ENCODE measurements at regions not wholly inside any gene's neighbourhood (a gene's known extent, or its start where the extent isn't known, plus 50 kb on each side); places are given as distances from the start of the nearest gene placed in this dataset.

DNA sequence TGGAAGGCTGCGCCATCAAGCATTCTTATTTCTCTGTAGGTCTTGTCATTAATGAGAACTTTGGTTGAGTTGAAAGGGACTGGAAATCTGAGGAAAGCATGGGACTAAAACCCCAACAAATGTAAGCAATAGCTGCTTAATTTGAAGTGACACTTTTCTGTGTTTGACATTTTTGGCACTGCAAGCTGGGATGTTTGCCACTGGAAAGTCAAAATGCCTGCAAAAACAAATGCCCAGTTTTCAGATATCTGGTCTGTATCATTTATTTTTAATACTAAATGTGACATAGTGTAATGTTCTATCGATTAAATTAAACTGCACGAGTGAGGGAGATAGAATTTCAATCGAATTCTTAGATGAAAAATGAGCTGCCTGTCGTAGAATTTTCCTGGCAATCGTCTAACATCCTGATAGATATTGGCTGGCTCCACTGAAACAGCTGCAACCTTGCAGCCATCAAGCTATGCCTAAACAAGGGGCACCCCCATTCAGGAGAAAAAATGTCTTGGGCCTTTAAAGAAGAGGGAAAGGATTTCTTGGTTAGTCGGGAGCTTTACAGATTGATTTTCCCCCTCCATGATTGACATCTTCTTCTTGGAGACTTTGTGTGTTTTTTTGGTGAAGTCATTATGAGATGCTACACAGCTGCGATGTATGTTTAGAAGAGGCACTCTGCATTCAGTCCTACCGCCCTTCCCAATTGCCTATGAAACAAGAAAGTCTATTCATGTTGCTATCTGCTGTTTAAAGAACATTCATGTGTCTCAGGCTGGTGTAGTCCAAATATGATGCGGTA, 316.7 kb upstream of the TBL1XR1 start:
- POLR2A ChIA-PET, result interaction anchor here (0.6 kb wide), 1 partner anchor 484 kb away, joined by 3 read pairs; no protein-coding TSS in a partner anchor
- Mint-ChIP-seq H3K27ac (no peak overlapping the region), H3K27me3 (no peaks in the 10 kb centered on the region), H3K4me1 (peaks cover 0 to 9% (median 3%) of the 10 kb centered on the region in 4 donors), H3K36me3 (no peaks in the 10 kb centered on the region), H3K9me3 (no peaks in the 10 kb centered on the region), H3K4me3 (no peak overlapping the region)
- DNase-seq (no peak), ATAC-seq (no peak)

DNA sequence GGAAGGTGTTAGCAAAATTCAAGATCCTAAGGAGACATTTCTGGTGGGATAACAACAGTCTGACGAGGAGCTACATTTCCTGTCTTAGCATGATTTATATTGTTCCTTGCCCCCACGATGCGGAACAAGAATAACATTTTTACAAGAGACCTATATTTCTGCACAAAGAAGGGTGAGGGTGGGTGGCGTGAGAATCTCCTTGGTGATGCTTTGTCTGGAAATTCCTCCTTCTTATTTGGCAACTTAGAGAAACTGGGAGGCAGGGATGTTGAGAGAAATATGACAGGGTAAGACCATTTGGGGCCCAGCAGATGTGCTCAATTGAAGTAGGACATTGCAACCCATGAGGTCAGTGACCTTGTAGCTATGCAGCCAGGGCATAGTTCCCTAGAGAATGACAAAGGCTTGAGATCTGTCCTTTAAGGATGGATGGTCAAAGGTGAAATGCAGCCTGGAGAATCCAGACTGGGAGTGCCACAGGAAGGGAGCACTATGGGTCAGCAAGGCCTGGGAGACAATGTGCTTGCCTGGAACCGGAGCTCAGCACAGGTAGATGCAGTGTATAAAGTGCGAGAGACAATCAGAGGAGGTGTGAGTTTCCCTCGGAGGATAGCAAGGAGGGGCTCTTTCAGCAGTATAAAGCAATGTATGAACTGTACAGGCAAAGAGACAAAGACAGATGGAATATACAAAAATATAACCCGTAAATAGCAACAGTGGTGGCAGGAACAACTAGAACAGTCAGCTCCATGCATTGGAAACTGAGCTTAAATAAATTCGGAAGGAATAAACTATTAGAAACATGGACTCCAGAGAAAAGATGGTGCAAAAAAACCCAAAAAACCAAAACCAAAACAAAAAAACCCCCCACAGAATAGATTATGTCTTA, 317.6 kb upstream of the TBL1XR1 start:
- Mint-ChIP-seq H3K36me3 (no peaks in the 10 kb centered on the region), H3K4me3 (no peak overlapping the region)

DNA sequence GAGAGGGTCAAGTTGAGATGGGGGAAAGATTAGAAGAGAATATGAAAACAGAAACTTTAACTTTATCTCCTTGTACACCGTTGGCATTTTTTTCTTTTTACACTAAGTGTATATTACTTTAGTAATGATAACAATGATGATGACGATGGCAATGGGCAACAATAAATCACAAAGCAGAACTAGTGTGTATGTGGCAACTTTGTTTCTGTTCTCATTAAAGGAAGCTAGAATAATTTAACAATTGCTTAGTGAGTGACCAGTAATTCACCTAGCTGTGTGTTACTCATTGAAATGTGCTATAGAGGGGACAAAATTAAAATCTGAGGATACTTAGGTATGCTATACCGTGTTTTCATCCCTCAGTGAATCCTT, 318.5 kb upstream of the TBL1XR1 start:
- Mint-ChIP-seq H3K27me3 (no peaks in the 10 kb centered on the region), H3K36me3 (no peaks in the 10 kb centered on the region), H3K9me3 (no peaks in the 10 kb centered on the region), H3K4me3 (no peak overlapping the region), H3K4me1 (peaks cover 0 to 14% (median 5%) of the 10 kb centered on the region in 4 donors), H3K27ac (no peak overlapping the region)
- POLR2A ChIA-PET, result interaction anchor here (0.6 to 0.7 kb wide), 2 partner anchors 21 to 213 kb away, joined by 3 to 4 read pairs; no protein-coding TSS in a partner anchor
- DNase-seq (no peak), ATAC-seq (no peak)

More for the DNA sequence above, 317.6 kb upstream of the TBL1XR1 start:
- ATAC-seq (no peak), DNase-seq (no peak)
- Mint-ChIP-seq H3K27me3 (no peaks in the 10 kb centered on the region), H3K27ac (no peak overlapping the region), H3K9me3 (no peaks in the 10 kb centered on the region), H3K4me1 (peaks cover 0 to 14% (median 5%) of the 10 kb centered on the region in 4 donors)
- POLR2A ChIA-PET, result interaction anchor here (0.6 kb wide), 1 partner anchor 484 kb away, joined by 3 read pairs; no protein-coding TSS in a partner anchor

DNA sequence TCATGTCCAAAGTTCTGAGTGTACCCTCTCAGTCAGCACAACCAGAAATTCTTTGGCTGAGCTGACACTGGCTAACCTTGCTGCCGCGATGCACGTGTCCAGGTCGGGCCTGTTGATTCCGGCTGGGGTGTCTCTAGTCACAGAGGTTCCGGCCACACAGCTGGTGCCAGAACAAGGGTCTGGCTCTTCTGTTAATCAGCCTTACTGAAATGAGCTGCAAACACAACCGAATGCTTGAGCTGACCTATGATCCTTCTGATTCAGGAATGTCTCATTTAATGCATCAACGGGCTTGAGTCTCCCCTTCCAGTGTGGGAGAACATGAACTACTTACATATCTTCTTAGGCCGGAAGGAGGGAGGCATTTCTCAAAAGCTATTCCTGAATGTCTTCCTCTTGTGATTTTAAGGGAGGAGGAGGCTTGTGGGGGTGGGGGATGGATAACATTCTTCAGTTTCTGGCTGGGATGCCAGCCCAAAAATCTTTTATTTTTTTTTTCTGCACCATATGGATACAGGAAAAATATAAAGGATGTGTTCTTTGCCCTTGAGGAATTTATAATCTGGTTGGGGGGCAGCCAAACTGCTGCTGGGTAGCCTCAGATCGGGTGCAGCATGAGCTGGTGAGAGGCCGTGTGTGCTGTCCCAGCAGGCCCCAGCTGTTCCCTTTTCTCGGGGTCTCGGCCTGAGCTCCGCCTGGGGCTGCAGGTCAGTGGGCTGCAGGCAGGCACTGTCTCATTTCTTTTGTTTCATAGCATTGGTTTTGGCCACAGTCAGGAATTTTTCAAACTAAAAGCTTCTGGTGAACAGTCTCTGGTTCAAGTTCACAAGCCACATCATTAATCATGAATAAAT, 319.1 kb upstream of the TBL1XR1 start:
- Mint-ChIP-seq H3K4me1 (peaks cover 0 to 14% (median 6%) of the 10 kb centered on the region in 4 donors), H3K4me3 (no peak overlapping the region), H3K27ac (no peak overlapping the region), H3K36me3 (no peaks in the 10 kb centered on the region), H3K27me3 (no peaks in the 10 kb centered on the region), H3K9me3 (no peaks in the 10 kb centered on the region)
- ATAC-seq (no peak), DNase-seq (no peak)
- POLR2A ChIA-PET, result interaction anchor here (0.6 to 0.7 kb wide), 3 partner anchors 23 to 321 kb away, joined by 3 read pairs; no protein-coding TSS in a partner anchor

DNA sequence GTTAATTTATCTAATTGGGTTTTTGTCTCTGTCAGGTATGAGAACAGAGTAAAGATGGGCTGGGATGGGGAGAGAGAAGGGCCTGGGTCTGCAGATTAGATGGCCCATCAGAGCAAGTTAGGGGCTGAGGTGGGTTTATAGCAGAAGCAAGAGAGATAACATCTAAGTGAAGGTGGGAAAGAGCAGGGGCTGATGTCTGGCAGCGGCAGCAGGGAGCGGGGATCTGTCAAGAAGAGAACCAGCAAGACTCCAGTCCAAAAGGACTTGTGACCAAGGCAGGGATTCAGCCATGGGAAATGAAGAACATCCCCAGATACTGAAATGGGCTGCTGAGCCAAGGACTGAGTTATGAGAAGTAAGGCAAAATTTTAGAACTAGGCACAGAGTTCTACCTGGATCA, 320.6 kb upstream of the TBL1XR1 start:
- H3K27me3 Mint-ChIP-seq, result no peaks in the 10 kb centered on the region
- no peaks in the 10 kb centered on the region for H3K36me3 Mint-ChIP-seq
- POLR2A ChIA-PET, result no interaction called here
- no peak overlapping the region for H3K4me3 Mint-ChIP-seq
- H3K4me1 Mint-ChIP-seq, result peaks cover 0 to 14% (median 6%) of the 10 kb centered on the region in 4 donors
- ATAC-seq, result no peak
- no peaks in the 10 kb centered on the region for H3K9me3 Mint-ChIP-seq
- DNase-seq, result no peak
- peak overlapping the region in 5 of 10 donors; percentile 33 to 74 (median 70) for H3K27ac Mint-ChIP-seq

DNA sequence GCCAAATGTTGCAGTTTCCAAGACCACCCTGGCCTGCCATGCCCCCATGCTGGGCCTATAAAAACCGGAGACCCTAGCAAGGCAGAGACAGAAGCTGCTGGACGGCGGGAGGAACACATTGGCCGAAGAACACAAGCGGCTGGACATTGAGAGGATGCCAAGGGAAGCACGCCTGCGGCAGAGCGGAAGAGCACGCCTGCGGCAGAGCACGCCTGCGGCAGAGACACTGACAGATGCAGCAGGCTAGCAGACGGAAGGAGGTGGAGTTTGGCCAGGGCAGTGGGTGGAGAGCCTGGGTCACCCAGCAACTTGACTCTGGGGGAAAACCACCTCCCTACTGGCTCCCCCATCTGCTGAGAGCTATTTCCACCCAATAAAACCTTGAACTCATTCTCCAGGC, 322.3 kb upstream of the TBL1XR1 start:
- POLR2A ChIA-PET, result interaction anchor here (0.9 kb wide), 1 partner anchor 8 kb away, joined by 7 read pairs; no protein-coding TSS in a partner anchor
- ATAC-seq (no peak), DNase-seq (no peak)
- Mint-ChIP-seq H3K9me3 (no peaks in the 10 kb centered on the region), H3K27ac (peak overlapping the region in 1 of 10 donors; percentile 28), H3K4me3 (no peak overlapping the region), H3K36me3 (peaks cover 0 to 4% (median 0%) of the 10 kb centered on the region in 3 donors), H3K4me1 (peaks cover 7 to 23% (median 10%) of the 10 kb centered on the region in 4 donors), H3K27me3 (no peaks in the 10 kb centered on the region)

DNA sequence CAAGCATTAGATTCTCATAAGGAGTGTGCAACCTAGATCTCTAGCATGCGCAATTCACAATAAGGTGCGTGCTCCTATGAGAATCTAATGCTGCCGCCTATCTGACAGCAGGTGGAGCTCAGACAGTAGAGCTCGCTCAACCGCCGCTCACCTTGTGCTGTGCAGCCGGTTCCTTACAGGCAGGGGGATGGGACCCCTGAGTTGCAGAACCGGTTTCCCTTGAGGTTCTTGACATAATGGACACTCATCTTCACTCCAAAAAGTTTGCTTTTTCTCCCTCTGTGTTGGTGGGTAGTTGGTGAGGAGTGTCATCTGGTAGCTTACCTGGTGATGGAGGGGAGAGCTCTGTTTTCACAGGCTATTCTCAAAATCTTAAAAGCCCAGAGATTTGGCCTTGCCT, 324.0 kb upstream of the TBL1XR1 start:
- H3K9me3 Mint-ChIP-seq, result peaks cover 0 to 3% (median 0%) of the 10 kb centered on the region in 9 donors
- no peak overlapping the region for H3K4me3 Mint-ChIP-seq
- ATAC-seq (no peak), DNase-seq (peak in 2 of 10 donors; percentile 6 to 18)
- H3K4me1 Mint-ChIP-seq, result peaks cover 15 to 38% (median 17%) of the 10 kb centered on the region in 4 donors
- POLR2A ChIA-PET, result interaction anchor here (0.8 to 2.1 kb wide), 2 partner anchors 10 to 76 kb away, joined by 3 to 7 read pairs; no protein-coding TSS in a partner anchor
- H3K27ac Mint-ChIP-seq, result peak overlapping the region in 2 of 10 donors; percentile 23 to 29
- H3K36me3 Mint-ChIP-seq, result peaks cover 0 to 8% (median 0%) of the 10 kb centered on the region in 3 donors
- no peaks in the 10 kb centered on the region for H3K27me3 Mint-ChIP-seq

DNA sequence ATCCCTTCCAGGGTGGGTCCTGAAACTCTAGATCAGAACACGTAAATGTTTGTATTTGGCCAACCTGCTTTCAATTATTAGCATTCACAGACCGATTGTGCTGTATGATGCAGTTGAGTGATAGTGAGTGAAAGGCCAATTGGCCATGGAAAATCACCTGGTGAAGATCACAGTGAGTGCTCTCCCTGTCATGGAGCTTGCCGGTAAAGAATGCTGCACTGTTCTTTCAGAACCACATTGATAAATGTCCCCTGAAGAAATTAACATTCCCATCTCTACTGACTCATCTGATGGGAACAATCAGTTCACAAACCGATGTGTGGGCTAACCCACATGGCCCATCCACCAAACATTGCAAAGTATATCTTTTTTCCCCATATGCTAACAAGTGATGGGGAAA, 324.8 kb upstream of the TBL1XR1 start:
- Mint-ChIP-seq H3K27me3 (no peaks in the 10 kb centered on the region), H3K9me3 (peaks cover 0 to 3% (median 0%) of the 10 kb centered on the region in 9 donors), H3K4me1 (peaks cover 16 to 39% (median 18%) of the 10 kb centered on the region in 4 donors), H3K27ac (no peak overlapping the region), H3K4me3 (no peak overlapping the region), H3K36me3 (peaks cover 0 to 8% (median 0%) of the 10 kb centered on the region in 3 donors)
- no peak for ATAC-seq
- no peak for DNase-seq
- POLR2A ChIA-PET, result interaction anchor here (2.1 kb wide), 1 partner anchor 75 kb away, joined by 7 read pairs; no protein-coding TSS in a partner anchor

DNA sequence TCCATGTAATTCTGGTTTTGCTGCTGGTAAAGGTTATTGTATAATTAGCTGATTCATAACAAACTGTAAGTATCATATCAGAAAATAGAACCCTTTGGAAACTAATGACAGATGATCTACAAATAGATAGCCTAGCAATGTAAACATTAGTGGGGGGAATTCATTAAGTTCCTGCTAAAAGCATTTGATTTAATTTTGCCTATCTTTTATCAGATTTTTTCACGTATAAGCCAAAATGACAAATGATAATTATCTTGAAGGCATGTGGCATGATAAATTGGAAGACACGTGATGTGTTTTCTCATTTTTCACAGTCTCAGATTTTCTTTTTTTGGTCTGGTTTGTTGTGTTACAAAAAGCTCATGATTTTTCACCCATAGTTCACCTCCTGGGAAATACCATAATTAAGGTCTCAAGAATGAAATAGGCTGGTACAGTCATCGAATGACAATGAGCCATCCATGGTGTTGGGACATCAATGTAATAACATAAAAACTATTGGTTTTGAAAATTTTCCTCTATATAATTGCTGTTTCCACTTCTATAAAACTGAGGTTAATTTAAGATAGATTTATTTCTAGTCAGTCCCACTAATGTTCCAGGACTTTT, 325.9 kb upstream of the TBL1XR1 start:
- DNase-seq, result no peak

DNA sequence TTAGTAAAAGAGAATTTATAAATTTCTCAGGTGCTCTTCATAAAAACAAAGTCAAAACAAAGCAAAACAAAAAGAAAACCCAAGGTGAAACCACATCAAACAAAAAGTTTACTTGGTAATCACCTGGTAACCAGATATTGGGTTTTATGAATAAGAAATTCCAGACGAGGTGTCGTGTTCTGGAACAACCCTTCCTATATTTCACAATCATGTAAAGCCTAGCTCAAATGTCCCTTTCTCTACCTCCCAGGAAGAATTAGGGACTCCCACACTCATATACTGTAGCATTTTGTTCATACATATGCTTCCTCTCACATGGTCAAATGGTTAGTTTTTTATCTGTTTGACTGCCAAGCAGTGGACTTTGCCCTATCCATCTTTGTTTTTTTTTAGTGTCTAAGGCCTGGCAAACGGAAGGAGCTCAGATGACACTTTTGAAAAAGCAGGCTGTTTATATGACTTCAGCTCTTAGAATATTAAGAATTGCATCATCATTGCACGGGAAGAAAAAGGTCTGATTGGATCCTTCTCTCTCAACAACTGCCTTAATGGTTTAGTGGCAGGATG, 326.7 kb upstream of the TBL1XR1 start:
- DNase-seq, result no peak

More for the DNA sequence above, 325.9 kb upstream of the TBL1XR1 start:
- POLR2A ChIA-PET, result interaction anchor here (2.1 kb wide), 1 partner anchor 74 kb away, joined by 7 read pairs; no protein-coding TSS in a partner anchor
- no peak overlapping the region for H3K27ac Mint-ChIP-seq
- H3K27me3 Mint-ChIP-seq, result no peaks in the 10 kb centered on the region
- no peak overlapping the region for H3K4me3 Mint-ChIP-seq
- H3K36me3 Mint-ChIP-seq, result peaks cover 0 to 8% (median 0%) of the 10 kb centered on the region in 3 donors
- no peak for ATAC-seq
- H3K9me3 Mint-ChIP-seq, result peaks cover 0 to 3% (median 0%) of the 10 kb centered on the region in 9 donors
- peaks cover 14 to 35% (median 19%) of the 10 kb centered on the region in 4 donors for H3K4me1 Mint-ChIP-seq

DNA sequence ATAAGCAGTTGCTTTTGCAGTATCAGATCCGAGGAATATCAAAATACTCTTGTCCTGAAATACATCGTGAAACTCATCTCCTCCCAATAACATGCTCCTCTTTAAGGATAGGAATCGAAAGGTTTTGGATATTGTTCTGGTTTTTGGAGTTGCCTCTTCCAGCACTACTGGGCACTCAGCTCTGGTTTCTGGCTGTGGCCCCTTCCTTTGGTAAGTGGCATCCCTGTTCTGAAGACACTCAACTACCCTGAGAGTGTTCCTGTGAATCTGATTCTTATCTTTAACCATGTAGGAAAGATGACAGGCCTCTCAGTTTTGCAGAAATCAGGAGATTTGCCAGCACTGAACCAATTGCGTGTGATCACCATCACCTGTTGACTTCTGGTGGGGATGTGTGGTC, 327.5 kb upstream of the TBL1XR1 start:
- H3K4me1 Mint-ChIP-seq, result peaks cover 17 to 36% (median 22%) of the 10 kb centered on the region in 4 donors
- H3K4me3 Mint-ChIP-seq, result no peak overlapping the region
- POLR2A ChIA-PET, result no interaction called here
- H3K27ac Mint-ChIP-seq, result no peak overlapping the region
- no peak for DNase-seq
- no peaks in the 10 kb centered on the region for H3K27me3 Mint-ChIP-seq
- H3K36me3 Mint-ChIP-seq, result peaks cover 0 to 8% (median 0%) of the 10 kb centered on the region in 3 donors
- H3K9me3 Mint-ChIP-seq, result peaks cover 0 to 3% (median 0%) of the 10 kb centered on the region in 9 donors
- no peak for ATAC-seq

More for the DNA sequence above, 326.7 kb upstream of the TBL1XR1 start:
- Mint-ChIP-seq H3K4me1 (peaks cover 17 to 38% (median 23%) of the 10 kb centered on the region in 4 donors), H3K27me3 (no peaks in the 10 kb centered on the region), H3K4me3 (no peak overlapping the region), H3K9me3 (peaks cover 0 to 3% (median 0%) of the 10 kb centered on the region in 9 donors), H3K27ac (peak overlapping the region in 1 of 10 donors; percentile 50), H3K36me3 (peaks cover 0 to 8% (median 0%) of the 10 kb centered on the region in 3 donors)
- POLR2A ChIA-PET, result interaction anchor here (0.5 kb wide), 1 partner anchor 243 kb away, joined by 3 read pairs; no protein-coding TSS in a partner anchor
- no peak for ATAC-seq
